T-helper 1 cell (primary cell): ENCODE measurements at regions not wholly inside any gene's neighbourhood (a gene's known extent, or its start where the extent isn't known, plus 50 kb on each side); places are given as distances from the start of the nearest gene placed in this dataset.

Experiments
- DNase-seq, 5 donors: peaks; one replicate each; pipeline ENCODE4 v3.0.0-alpha.2; 2012 to 2020

GRCh38 chr6:91743756-91744155 is 1156.9 kb upstream of the MAP3K7 start:
- no peak for DNase-seq

- DNase-seq, result no peak
These were observed 1145.1 kb upstream of the MAP3K7 start for GRCh38 chr6:91731939-91732338.

GRCh38 chr6:91730710-91731109 is 1143.8 kb upstream of the MAP3K7 start:
- DNase-seq, result no peak

DNA sequence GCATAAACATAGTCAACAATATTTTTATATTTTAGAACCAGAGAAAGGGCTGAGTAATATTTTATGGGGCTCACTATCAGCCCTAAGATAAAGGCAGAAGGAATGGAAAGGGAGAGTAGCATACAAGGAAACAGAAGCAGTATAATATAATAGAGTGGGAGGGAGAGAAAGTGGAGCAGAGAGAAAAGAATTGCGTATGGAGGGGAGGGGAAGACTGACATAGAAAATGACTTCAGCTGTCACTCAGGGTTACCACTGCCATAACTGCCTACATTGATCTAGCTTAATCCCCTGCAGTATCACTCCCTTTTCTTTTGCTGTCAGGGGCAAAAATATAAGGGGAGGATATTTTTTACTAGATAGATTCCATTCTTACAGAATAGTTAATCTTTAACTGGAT is 1133.5 kb upstream of the MAP3K7 start:
- no peak for DNase-seq

DNA sequence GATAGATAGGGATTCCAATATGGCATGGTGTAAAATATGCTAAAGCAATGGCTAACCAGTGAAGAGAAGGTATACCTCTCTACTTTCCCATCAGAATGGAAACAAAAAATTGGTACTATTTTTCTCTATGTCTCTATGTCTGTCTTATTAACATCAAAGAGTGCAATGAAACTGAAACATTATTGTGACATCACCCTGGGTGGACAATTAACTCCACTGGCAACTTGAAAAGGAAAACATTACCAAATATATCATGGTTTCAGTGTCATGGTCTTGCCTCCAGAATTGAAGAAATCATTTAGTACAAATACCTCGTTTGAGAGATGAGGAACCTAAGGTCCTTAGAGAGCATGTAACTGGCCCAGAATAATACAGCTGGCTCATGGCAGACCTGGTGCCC is 1132.5 kb upstream of the MAP3K7 start:
- DNase-seq, result no peak

DNA sequence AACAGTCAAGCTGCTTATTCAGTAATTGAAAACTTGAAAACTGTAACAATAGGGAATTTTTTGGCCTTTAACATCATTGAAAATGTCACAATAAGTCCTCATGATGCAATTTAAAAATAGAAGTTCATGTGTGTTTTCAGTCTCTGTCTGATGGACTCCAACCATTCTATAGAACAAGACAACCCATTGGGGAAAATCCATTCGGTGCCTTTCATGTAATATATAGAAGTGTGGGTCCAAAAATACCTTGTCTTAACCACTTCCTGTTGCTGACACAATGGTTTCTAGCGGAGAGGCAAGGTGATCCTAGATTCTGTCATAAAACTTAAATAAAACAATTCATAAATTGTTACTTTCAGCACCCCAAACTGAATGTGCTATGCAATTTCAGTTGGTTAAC is 1131.3 kb upstream of the MAP3K7 start:
- no peak for DNase-seq

GRCh38 chr6:91717094-91717493 is 1130.2 kb upstream of the MAP3K7 start:
- DNase-seq, result no peak

DNA sequence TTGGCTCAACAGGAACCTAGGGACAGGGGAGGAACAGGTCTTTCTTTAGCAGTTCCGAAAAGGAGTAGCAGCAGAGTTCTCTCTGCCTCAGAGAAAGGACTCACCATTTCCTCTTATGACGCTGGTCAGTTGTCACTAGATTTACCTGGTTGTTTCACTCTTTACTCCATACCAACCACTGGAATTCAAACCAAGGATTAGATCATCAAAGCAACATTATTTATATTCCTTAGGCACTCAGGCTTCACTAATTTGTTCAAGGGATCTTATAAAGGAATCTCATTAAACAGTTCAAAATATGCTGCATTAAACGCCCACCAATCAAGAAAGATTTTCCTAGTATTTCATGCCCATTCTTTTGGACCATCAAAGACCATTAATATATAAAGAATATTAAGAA is 1129.5 kb upstream of the MAP3K7 start:
- DNase-seq, result no peak

DNA sequence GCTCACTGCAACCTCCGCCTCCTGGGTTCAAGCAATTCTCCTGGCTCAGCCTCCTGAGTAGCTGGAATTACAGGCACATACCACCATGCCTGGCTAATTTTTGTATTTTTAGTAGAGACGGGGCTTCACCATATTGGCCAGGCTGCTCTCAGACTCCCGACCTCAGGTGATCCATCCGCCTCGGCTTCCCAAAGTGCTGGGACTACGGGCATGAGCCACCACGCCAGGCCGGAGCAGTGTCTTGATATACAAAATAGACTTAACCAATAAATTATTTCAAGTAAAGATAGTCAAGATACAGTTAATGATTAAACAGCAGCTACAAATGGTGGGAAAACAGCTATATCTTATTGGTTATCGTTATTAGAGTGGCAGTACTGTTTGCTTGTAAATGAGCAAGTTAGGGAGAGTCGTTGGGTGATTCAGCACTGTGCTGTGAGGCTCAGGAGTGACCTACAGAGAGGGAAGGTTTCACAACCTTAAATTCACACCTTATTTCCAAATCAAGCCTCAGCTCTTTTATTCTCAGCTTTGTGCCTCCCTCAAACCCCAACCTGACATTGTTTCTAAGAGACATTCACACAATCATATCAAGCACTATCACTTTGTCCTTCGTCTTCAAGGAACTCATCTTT is 1128.4 kb upstream of the MAP3K7 start:
- DNase-seq, result no peak

GRCh38 chr6:91713911-91714310 is 1127.0 kb upstream of the MAP3K7 start:
- no peak for DNase-seq

DNA sequence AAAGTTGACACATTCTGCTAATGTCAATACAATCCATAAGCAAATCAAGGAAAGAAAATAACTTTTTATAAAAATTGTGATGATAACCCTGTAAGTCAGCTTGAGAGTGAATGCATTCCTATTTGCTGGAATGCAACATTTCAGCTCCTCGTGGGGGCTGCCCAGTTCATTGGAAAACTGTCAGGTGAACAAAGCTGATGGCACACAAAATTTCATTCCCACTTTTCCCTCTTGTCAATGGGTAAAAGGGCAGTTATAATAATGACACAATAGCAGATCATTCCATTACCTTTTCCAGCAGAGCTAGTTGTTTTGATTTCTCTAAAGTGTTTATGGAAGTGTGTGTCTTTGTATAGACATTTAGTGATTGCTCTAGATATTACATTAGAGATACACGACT is 1124.6 kb upstream of the MAP3K7 start:
- no peak for DNase-seq

GRCh38 chr6:91710342-91710741 is 1123.5 kb upstream of the MAP3K7 start:
- DNase-seq, result no peak

DNA sequence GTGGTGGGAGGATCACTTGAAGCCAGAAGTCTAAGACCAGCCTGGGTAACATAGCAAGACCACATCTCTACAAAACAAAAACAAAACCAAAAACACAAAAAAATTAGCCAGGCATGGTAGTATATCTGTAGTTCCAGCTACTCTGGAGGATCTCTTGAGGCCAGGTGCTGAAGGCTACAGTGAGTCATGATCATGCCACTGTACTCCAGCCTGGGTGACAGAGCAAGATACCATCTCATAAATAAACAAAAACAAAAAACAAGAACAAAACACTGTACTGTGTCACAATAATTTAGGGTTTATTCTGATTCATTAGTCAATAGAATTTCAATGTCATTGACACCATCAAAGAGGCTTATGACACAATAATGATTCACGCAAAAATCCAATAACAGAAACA is 1121.7 kb upstream of the MAP3K7 start:
- DNase-seq, result no peak

DNA sequence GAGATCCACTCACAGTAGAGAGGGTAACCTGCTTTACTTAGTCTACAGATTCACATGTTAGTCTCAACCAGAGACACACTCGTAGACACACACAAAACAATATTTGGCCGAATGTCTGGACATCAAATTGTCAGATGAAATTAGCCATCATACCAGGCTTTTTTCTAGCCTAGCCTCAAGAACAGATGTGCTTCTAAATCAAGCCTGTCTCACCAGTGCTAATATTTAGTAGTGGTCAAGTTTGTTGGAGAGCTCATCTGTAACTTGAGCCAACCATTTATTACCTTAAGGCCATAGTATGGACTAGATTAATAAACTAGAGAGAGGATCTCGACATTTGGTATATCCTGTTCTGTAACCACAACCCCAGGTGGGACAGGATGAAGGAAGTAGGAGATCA is 1118.8 kb upstream of the MAP3K7 start:
- no peak for DNase-seq

DNA sequence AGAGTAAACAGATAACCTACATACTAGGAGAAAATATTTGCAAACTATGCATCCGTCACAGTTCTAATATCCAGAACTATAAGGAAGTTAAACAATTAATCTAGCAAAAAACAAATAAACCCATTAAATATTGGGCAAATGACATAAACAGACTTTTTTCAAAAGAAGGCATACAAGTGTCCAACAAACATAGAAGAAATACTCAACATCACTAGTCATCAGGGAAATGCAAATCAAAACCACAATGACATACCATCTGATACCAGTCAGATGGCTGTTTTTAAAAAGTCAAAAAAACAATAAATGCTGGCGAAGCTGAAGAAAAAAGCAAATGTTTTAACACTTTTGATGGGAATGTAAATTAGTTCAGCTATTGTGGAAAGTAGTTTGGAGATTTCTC is 1117.7 kb upstream of the MAP3K7 start:
- DNase-seq, result no peak

GRCh38 chr6:91697010-91697695 is 1110.3 kb upstream of the MAP3K7 start:
- DNase-seq, result no peak

GRCh38 chr6:91695221-91695620 is 1108.3 kb upstream of the MAP3K7 start:
- no peak for DNase-seq

DNA sequence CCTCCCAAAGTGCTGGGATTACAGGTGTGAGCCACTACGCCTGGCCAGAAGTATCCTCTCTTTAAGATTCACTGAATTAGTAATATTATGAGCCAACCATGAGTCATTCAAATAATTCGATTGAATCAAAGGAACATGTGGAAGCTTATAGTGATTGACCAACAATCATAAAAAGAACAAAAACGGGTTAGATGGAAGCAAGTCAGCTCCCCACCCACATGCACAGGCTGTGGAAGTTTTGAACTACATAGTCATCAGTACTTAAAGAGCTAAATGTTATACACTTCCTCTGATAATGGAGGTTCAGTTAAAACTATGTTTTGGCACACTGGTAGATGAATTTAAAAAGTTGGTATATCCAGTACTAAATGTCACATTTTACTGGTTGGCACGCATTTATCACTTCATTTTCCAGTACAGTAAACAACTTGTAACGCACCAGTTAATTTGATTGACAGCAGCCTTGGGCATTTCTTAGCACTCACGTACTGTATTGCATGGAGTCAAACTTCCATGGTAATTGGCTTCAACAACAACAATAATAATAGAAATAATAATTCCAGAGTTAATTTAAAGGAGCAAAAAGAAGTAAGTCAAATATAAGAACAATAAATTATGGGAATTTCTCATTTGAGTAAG is 1107.3 kb upstream of the MAP3K7 start:
- no peak for DNase-seq

DNA sequence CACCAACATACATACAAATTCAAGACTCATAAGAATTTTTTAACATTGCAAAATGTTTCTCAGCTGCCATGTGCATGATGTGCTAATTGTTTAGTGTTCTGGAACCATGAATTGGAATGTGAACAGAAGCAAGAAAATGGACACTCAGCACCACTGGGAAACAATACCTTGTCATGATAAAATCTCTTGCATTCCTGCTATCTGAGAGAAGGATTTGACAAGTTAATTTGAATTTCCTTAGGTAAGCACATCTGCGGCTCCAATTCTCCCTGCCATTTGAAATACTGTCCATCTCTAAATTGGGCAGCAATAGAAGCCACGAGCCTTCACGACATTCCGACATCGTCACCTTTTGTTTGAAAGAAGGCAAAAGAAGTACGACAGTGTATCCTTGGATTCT is 1104.6 kb upstream of the MAP3K7 start:
- DNase-seq, result no peak

DNA sequence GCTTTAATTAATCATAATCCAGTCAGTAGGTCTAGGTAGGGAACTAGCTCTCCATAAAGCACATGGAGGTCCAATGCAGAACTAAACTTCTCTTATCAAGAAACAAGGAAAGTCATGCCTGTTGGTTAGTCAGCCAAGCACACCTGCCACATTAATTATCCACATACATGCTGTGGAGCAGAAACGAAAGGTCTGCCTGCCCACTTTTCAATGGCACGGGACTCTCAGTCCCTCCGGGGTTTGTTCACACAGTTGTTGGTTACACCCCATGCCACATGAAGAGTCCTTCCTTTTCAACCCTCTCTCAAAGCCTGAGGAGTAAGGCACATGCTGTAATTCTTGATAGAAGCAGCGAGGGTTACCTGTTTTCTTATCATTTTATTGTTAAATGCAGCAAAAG is 1096.4 kb upstream of the MAP3K7 start:
- no peak for DNase-seq

DNA sequence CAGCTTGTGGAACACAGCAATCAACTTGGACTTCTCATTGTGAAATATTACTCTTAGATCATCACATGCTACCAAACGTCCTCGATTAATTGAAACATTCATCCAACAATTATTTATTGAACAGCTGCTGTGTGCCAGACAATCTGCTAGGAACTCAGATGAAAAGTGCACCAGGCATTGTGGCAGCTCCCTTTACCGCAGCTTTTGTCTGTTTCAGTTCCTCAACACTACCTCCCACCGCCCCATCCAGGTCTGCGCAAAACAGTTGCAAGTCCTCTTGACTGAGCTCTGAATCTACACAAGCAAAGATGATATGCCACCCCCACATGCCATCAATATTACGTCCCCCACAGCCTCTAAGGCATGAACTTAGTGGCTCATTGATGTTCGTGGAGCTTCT is 1094.4 kb upstream of the MAP3K7 start:
- DNase-seq, result no peak

- DNase-seq, result no peak
These were observed 1092.0 kb upstream of the MAP3K7 start for GRCh38 chr6:91678679-91679446.

DNA sequence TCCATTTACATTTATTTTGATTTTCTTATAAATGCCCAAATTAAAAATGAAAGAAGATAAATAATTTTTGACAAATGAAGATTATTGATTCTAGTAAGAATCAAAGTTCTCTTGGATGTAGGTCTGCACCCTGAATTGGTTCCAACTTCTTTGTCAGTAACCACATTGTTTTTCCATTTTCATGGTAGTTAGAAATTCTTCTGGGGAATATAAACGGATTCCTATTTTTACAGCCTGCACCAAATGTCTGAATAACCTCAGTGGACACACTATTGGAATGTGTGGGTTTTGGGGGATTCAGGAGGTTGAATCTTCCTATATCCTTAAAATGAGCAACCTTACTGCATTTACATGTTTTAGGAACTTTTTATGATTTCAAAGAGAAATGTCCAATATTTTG is 1085.3 kb upstream of the MAP3K7 start:
- no peak for DNase-seq

DNA sequence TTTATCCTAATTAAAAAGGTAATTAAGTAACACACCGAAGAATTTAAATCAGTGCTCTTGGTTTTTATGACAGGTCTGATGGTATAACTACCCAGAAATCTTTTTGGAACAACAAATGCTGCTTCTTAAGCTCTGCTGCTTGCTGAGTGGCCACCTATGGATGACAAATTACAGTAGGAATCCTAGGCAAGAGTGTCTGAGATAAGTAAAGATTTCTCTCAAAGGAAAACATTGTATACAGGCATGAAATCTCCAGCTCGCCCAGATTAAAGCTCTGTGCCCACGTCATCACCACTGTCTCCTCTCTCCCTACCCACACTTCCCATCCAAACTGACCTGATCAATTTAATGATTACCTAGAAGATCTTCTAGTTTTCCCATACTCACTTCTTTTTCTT is 1083.0 kb upstream of the MAP3K7 start:
- no peak for DNase-seq
